Naive thymus-derived CD4-positive, alpha-beta T cell (primary cell): ENCODE measurements at regions not wholly inside any gene's neighbourhood (a gene's known extent, or its start where the extent isn't known, plus 50 kb on each side); places are given as distances from the start of the nearest gene placed in this dataset.

Source experiments
- ATAC-seq: fragments of 150-1000 bp; cut with Tn5 transposase; 2 replicates; pipeline ENCODE4 v1.10.0; 2021; ENCODE audit warnings: mild to moderate bottlenecking, moderate library complexity
- CTCF ChIA-PET: fragments of 350-600 bp; sonication (Branson Sonifier 250); formaldehyde crosslinking; loops from one replicate; lab custom pipeline; 2021; ENCODE audit warnings: antibody characterized with exemption; lab: Charles Lee
- POLR2A ChIA-PET: fragments of 350-600 bp; sonication (Branson Sonifier 250); formaldehyde crosslinking; loops from one replicate; lab custom pipeline; 2021; ENCODE audit warnings: antibody characterized with exemption, inconsistent platforms; lab: Charles Lee
- DNase-seq, 9 donors: peaks; one replicate each; pipeline versions ENCODE4 v3.0.0 to v3.0.0-alpha.2; 2020 to 2022; ENCODE audit warnings: mixed read lengths in 1 of 9
- H3K27ac ChIP-seq: one replicate; pipeline ENCODE4 v1.7.0; 2013; ENCODE audit warnings: mild to moderate bottlenecking, low read depth, low read length, moderate library complexity
- H3K27me3 ChIP-seq, 2 donors: one replicate each; pipeline ENCODE4 v1.7.0; 2013; ENCODE audit warnings: low read length in 2 of 2, mild to moderate bottlenecking in 2 of 2, moderate library complexity in 2 of 2; ENCODE audit not compliant: control insufficient read depth in 2 of 2, insufficient read depth in 2 of 2
- H3K36me3 ChIP-seq, 3 experiments: 1 replicate in 2 of 3; 2 replicates in 1 of 3; pipeline ENCODE4 v1.7.0; 2013; ENCODE audit warnings: low read length in 3 of 3, mild to moderate bottlenecking in 3 of 3, moderate library complexity in 1 of 3; ENCODE audit not compliant: insufficient read depth in 3 of 3, control insufficient read depth in 2 of 3
- H3K4me1 ChIP-seq, 2 donors: one replicate each; pipeline ENCODE4 v1.7.0; 2013; ENCODE audit warnings: low read length in 2 of 2, mild to moderate bottlenecking in 2 of 2, moderate library complexity in 1 of 2; ENCODE audit not compliant: control insufficient read depth in 2 of 2, insufficient read depth in 2 of 2
- H3K4me3 ChIP-seq: 2 replicates; pipeline ENCODE4 v1.7.0; 2013; ENCODE audit warnings: mild to moderate bottlenecking, low read length
- H3K9me3 ChIP-seq, 3 experiments: 1 replicate in 2 of 3; 2 replicates in 1 of 3; pipeline ENCODE4 v1.7.0; 2013; ENCODE audit warnings: low read length in 3 of 3; ENCODE audit not compliant: control insufficient read depth in 2 of 3
- H3K27ac Mint-ChIP-seq, 9 donors: one replicate each; pipeline ENCODE4 v1.8.0; 2020 to 2022; ENCODE audit warnings: mixed read lengths in 9 of 9, mild to moderate bottlenecking in 8 of 9, moderate library complexity in 5 of 9, inconsistent platforms in 2 of 9
- H3K27me3 Mint-ChIP-seq, 5 donors: one replicate each; pipeline ENCODE4 v1.8.0; 2021 to 2022; ENCODE audit warnings: mixed read lengths in 5 of 5, mild to moderate bottlenecking in 1 of 5
- H3K36me3 Mint-ChIP-seq, 5 donors: one replicate each; pipeline ENCODE4 v1.8.0; 2020 to 2022; ENCODE audit warnings: mixed read lengths in 5 of 5, mild to moderate bottlenecking in 3 of 5, inconsistent platforms in 1 of 5
- H3K4me1 Mint-ChIP-seq, 7 donors: one replicate each; pipeline ENCODE4 v1.8.0; 2020 to 2022; ENCODE audit warnings: mixed read lengths in 7 of 7, mild to moderate bottlenecking in 3 of 7, inconsistent platforms in 1 of 7
- H3K4me3 Mint-ChIP-seq, 10 donors: one replicate each; pipeline ENCODE4 v1.8.0; 2020 to 2022; ENCODE audit warnings: mild to moderate bottlenecking in 10 of 10, mixed read lengths in 10 of 10, moderate library complexity in 6 of 10, inconsistent platforms in 2 of 10
- H3K9me3 Mint-ChIP-seq, 11 donors: one replicate each; pipeline ENCODE4 v1.8.0; 2020 to 2022; ENCODE audit warnings: mixed read lengths in 11 of 11, mild to moderate bottlenecking in 4 of 11, inconsistent platforms in 1 of 11, moderate library complexity in 1 of 11
- intact Hi-C, 2 donors: fragments of 100-400 bp; cut with micrococcal nuclease; formaldehyde crosslinking; loops; one replicate each; pipeline ENCODE4 v1.15.1; 2023

GRCh38 chr9:2307480-2307879, 292.3 kb downstream of the SMARCA2 start:
- ChIA-PET CTCF (no interaction called here), POLR2A (no interaction called here)
- H3K4me3 Mint-ChIP-seq, result no peak overlapping the region
- no peak for ATAC-seq
- Histone ChIP-seq H3K4me1 (no peaks in the 10 kb centered on the region), H3K4me3 (no peak overlapping the region), H3K36me3 (no peaks in the 10 kb centered on the region), H3K27ac (no peak overlapping the region), H3K9me3 (no peaks in the 10 kb centered on the region), H3K27me3 (no peaks in the 10 kb centered on the region)
- peaks cover 0 to 27% (median 18%) of the 10 kb centered on the region in 5 donors for H3K27me3 Mint-ChIP-seq
- DNase-seq, result no peak
- peaks cover 0 to 8% (median 0%) of the 10 kb centered on the region in 5 donors for H3K36me3 Mint-ChIP-seq
- peaks cover 3 to 25% (median 18%) of the 10 kb centered on the region in 11 donors for H3K9me3 Mint-ChIP-seq
- intact Hi-C loops, result no loop called here
- no peaks in the 10 kb centered on the region for H3K4me1 Mint-ChIP-seq
- H3K27ac Mint-ChIP-seq, result no peak overlapping the region

GRCh38 chr9:2311920-2312319, 296.8 kb downstream of the SMARCA2 start:
- Histone ChIP-seq H3K9me3 (peaks cover 0 to 14% (median 0%) of the 10 kb centered on the region in 3 experiments), H3K27me3 (no peaks in the 10 kb centered on the region), H3K27ac (no peak overlapping the region), H3K36me3 (no peaks in the 10 kb centered on the region), H3K4me1 (no peaks in the 10 kb centered on the region), H3K4me3 (no peak overlapping the region)
- DNase-seq (no peak), ATAC-seq (no peak)
- CTCF ChIA-PET, result no interaction called here
- H3K4me3 Mint-ChIP-seq, result no peak overlapping the region
- POLR2A ChIA-PET, result no interaction called here
- peaks cover 0 to 24% (median 13%) of the 10 kb centered on the region in 5 donors for H3K27me3 Mint-ChIP-seq
- H3K9me3 Mint-ChIP-seq, result peaks cover 9 to 64% (median 39%) of the 10 kb centered on the region in 11 donors
- H3K36me3 Mint-ChIP-seq, result peaks cover 0 to 23% (median 8%) of the 10 kb centered on the region in 5 donors
- H3K27ac Mint-ChIP-seq, result no peak overlapping the region
- no peaks in the 10 kb centered on the region for H3K4me1 Mint-ChIP-seq
- intact Hi-C loops, result no loop called here

- POLR2A ChIA-PET, result no interaction called here
Measured at GRCh38 chr9:2313512-2313911, 298.4 kb downstream of the SMARCA2 start.

DNA sequence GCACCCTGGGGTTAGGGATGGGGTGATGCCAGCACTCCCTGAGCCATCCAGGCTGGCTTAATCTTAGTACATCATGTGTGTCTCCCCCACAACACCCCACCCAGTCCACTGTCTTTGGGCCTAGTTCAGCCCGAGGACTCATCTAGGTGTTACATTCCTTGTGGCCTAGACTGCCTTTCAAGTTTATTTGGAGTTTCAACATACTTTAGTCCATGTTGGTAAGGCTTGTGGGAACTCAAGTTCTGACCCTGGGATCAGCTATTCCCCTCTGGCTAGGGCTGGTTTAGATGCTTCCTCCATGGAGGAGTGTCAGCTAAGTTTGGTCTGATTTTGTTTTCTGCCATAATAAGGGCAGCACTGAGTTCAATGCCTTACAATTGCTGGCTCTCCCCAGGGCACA, 302.4 kb downstream of the SMARCA2 start:
- intact Hi-C loops, result no loop called here
- ChIA-PET CTCF (no interaction called here), POLR2A (no interaction called here)
- peaks cover 0 to 22% (median 13%) of the 10 kb centered on the region in 5 donors for H3K27me3 Mint-ChIP-seq
- H3K4me3 ChIP-seq, result no peak overlapping the region
- H3K27ac Mint-ChIP-seq, result no peak overlapping the region
- peaks cover 0 to 2% (median 0%) of the 10 kb centered on the region in 7 donors for H3K4me1 Mint-ChIP-seq
- no peaks in the 10 kb centered on the region for H3K36me3 ChIP-seq
- ATAC-seq (no peak), DNase-seq (no peak)
- H3K36me3 Mint-ChIP-seq, result peaks cover 0 to 14% (median 6%) of the 10 kb centered on the region in 5 donors
- no peaks in the 10 kb centered on the region for H3K27me3 ChIP-seq
- H3K9me3 Mint-ChIP-seq, result peaks cover 6 to 55% (median 19%) of the 10 kb centered on the region in 11 donors
- H3K27ac ChIP-seq, result no peak overlapping the region
- H3K4me3 Mint-ChIP-seq, result no peak overlapping the region
- H3K4me1 ChIP-seq, result no peaks in the 10 kb centered on the region
- H3K9me3 ChIP-seq, result peaks cover 0 to 14% (median 0%) of the 10 kb centered on the region in 3 experiments

More at GRCh38 chr9:2313512-2313911, 298.4 kb downstream of the SMARCA2 start:
- Mint-ChIP-seq H3K4me1 (no peaks in the 10 kb centered on the region), H3K27ac (no peak overlapping the region), H3K9me3 (peaks cover 9 to 73% (median 35%) of the 10 kb centered on the region in 11 donors), H3K36me3 (peaks cover 0 to 23% (median 8%) of the 10 kb centered on the region in 5 donors), H3K27me3 (peaks cover 0 to 24% (median 17%) of the 10 kb centered on the region in 5 donors), H3K4me3 (no peak overlapping the region)
- no peaks in the 10 kb centered on the region for H3K27me3 ChIP-seq
- no peak overlapping the region for H3K27ac ChIP-seq
- H3K4me3 ChIP-seq, result no peak overlapping the region
- intact Hi-C loops, result no loop called here
- CTCF ChIA-PET, result no interaction called here
- H3K36me3 ChIP-seq, result no peaks in the 10 kb centered on the region
- ATAC-seq (no peak), DNase-seq (no peak)
- no peaks in the 10 kb centered on the region for H3K4me1 ChIP-seq
- peaks cover 0 to 14% (median 0%) of the 10 kb centered on the region in 3 experiments for H3K9me3 ChIP-seq

DNA sequence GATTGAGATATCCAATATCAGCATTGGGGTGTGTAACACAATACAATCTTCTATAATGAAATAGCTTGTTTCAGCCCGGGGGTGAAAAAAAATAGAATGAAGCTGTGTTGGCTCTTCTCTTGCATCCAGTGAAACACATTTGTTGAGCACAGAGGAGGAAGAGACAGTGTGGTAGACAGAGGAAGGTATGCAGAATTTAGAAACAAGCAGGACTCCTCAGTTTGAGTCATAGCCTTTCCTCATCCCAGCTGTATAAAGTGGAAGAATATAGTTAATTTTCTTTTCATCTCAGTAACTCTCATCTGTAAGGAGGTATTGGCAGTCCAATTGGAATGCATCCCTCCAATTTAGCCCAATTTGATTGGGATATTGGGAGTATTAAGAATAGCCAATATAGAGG, 302.2 kb upstream of the VLDLR start:
- H3K4me3 ChIP-seq, result no peak overlapping the region
- intact Hi-C loops, result no loop called here
- Mint-ChIP-seq H3K4me3 (no peak overlapping the region), H3K27me3 (peaks cover 0 to 22% (median 16%) of the 10 kb centered on the region in 5 donors), H3K9me3 (peaks cover 0 to 37% (median 14%) of the 10 kb centered on the region in 11 donors), H3K36me3 (peaks cover 0 to 9% (median 0%) of the 10 kb centered on the region in 5 donors), H3K4me1 (peaks cover 0 to 2% (median 0%) of the 10 kb centered on the region in 7 donors), H3K27ac (no peak overlapping the region)
- no peaks in the 10 kb centered on the region for H3K4me1 ChIP-seq
- H3K27me3 ChIP-seq, result no peaks in the 10 kb centered on the region
- DNase-seq (no peak), ATAC-seq (no peak)
- ChIA-PET POLR2A (no interaction called here), CTCF (no interaction called here)
- H3K9me3 ChIP-seq, result no peaks in the 10 kb centered on the region
- H3K36me3 ChIP-seq, result no peaks in the 10 kb centered on the region
- no peak overlapping the region for H3K27ac ChIP-seq

- no peak for ATAC-seq
- no peak for DNase-seq
Measured at GRCh38 chr9:2320114-2320513, 301.5 kb upstream of the VLDLR start.

DNA sequence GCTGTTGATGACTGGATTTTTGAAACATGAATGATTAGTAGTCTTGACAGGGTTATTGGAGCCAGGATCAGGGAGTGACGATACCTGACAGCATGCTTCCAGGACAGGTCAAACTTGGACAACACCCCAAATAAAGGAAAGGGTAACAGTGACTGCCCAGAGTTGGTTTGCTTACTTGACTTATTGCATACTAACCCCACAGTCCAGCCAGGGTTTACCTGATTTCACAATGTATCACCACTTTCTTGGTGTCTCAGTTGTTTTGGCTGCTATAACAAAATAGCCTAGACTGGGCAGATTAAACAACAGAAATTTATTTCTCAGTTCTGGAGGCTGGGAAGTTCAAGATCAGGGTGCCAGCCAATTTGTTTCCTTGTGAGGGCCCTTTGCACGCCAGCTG, 301.0 kb upstream of the VLDLR start:
- Histone ChIP-seq H3K4me1 (no peaks in the 10 kb centered on the region), H3K27me3 (no peaks in the 10 kb centered on the region), H3K9me3 (no peaks in the 10 kb centered on the region), H3K36me3 (no peaks in the 10 kb centered on the region), H3K4me3 (no peak overlapping the region), H3K27ac (no peak overlapping the region)
- Mint-ChIP-seq H3K27me3 (peaks cover 0 to 16% (median 14%) of the 10 kb centered on the region in 5 donors), H3K4me3 (no peak overlapping the region), H3K36me3 (peaks cover 0 to 3% (median 0%) of the 10 kb centered on the region in 5 donors), H3K4me1 (peaks cover 0 to 2% (median 0%) of the 10 kb centered on the region in 7 donors), H3K9me3 (peaks cover 0 to 25% (median 4%) of the 10 kb centered on the region in 11 donors), H3K27ac (no peak overlapping the region)
- CTCF ChIA-PET, result no interaction called here
- POLR2A ChIA-PET, result no interaction called here
- intact Hi-C loops, result no loop called here
- ATAC-seq (no peak), DNase-seq (no peak)

More at GRCh38 chr9:2320114-2320513, 301.5 kb upstream of the VLDLR start:
- Mint-ChIP-seq H3K27me3 (peaks cover 0 to 18% (median 16%) of the 10 kb centered on the region in 5 donors), H3K4me1 (peaks cover 0 to 2% (median 0%) of the 10 kb centered on the region in 7 donors), H3K36me3 (peaks cover 0 to 8% (median 0%) of the 10 kb centered on the region in 5 donors), H3K4me3 (no peak overlapping the region), H3K9me3 (peaks cover 0 to 30% (median 8%) of the 10 kb centered on the region in 11 donors), H3K27ac (no peak overlapping the region)
- Histone ChIP-seq H3K4me1 (no peaks in the 10 kb centered on the region), H3K4me3 (no peak overlapping the region), H3K9me3 (no peaks in the 10 kb centered on the region), H3K27me3 (no peaks in the 10 kb centered on the region), H3K36me3 (no peaks in the 10 kb centered on the region), H3K27ac (no peak overlapping the region)
- ChIA-PET POLR2A (no interaction called here), CTCF (no interaction called here)
- intact Hi-C loops, result no loop called here
